ENCODE measurements at regions not wholly inside any gene's neighbourhood (a gene's known extent, or its start where the extent isn't known, plus 50 kb on each side); places are given as distances from the start of the nearest gene placed in this dataset.

DNA sequence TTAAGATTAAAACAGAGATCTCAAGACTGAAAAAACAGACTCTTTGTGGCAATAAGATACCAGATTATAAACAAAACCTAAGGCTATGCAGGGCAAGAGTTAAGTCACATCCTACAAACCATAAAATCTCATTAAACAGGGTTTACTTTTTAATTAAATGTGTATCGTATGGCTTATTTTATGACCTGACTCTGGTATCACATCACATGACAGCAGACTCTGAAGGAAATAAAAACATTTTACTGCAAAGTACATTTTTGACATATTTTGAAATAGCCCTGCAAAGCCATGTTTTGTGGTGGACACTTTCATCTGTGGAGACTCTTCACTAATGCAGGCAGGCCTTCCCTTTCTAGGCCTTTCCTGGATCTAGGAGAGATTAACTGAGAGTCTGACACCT, 327.6 kb upstream of the CLEC14A start:
- Histone ChIP-seq H3K27me3 (no peaks in the 10 kb centered on the region), H3K27ac (no peak overlapping the region), H3K36me3 (no peaks in the 10 kb centered on the region), H3K4me3 (no peak overlapping the region), H3K9me3 (peaks cover 0 to 4% (median 0%) of the 10 kb centered on the region in 4 donors), H3K4me1 (no peaks in the 10 kb centered on the region)
- DNase-seq: no peak
- TF ChIP-seq POLR2AphosphoS5 (IDR thresholded peaks at IDR 0.05): no peak
- no peak for TF ChIP-seq POLR2A (IDR thresholded peaks at IDR 0.05)
- TF ChIP-seq, protein P1, sequence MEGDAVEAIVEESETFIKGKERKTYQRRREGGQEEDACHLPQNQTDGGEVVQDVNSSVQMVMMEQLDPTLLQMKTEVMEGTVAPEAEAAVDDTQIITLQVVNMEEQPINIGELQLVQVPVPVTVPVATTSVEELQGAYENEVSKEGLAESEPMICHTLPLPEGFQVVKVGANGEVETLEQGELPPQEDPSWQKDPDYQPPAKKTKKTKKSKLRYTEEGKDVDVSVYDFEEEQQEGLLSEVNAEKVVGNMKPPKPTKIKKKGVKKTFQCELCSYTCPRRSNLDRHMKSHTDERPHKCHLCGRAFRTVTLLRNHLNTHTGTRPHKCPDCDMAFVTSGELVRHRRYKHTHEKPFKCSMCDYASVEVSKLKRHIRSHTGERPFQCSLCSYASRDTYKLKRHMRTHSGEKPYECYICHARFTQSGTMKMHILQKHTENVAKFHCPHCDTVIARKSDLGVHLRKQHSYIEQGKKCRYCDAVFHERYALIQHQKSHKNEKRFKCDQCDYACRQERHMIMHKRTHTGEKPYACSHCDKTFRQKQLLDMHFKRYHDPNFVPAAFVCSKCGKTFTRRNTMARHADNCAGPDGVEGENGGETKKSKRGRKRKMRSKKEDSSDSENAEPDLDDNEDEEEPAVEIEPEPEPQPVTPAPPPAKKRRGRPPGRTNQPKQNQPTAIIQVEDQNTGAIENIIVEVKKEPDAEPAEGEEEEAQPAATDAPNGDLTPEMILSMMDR (IDR thresholded peaks at IDR 0.05): no peak
- TF ChIP-seq EP300 (IDR thresholded peaks at IDR 0.05): no peak
- intact Hi-C loops (cut with DNase I; ENCODE audit: low total_unique reads): no loop called here
- WGBS, 5 donors: 83 to 97% (median 89%) methylated on average over 1 of the region's 1 CpG

DNA sequence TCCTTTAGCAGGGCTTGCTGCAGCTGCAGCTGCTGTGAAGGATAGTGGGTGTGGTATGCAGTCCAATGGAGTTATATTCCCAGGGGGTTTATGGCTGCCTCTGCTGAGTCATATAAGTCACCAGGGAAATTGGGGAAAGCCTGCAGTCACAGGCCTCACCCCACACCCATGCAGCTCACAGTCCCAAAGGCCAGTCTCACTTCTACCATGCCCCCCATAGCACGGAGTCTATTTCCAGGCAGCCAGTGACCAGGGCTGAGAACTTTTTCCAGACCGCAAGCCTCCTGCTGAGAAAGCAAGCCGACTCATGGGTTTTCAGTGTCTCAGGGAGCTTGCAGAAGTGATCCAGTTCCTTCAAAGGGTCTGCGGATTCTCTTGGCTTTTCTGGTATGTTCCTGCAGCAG, 322.4 kb upstream of the CLEC14A start:
- H3K27ac ChIP-seq: no peak overlapping the region
- H3K9me3 ChIP-seq: peaks cover 0 to 3% (median 0%) of the 10 kb centered on the region in 4 donors
- H3K36me3 ChIP-seq: no peaks in the 10 kb centered on the region
- no peak overlapping the region for H3K4me3 ChIP-seq
- intact Hi-C loops (cut with DNase I; ENCODE audit: low total_unique reads): no loop called here
- WGBS, 5 donors: 82 to 95% (median 89%) methylated on average over 4 of the region's 4 CpGs
- TF ChIP-seq POLR2A (IDR thresholded peaks at IDR 0.05) (no peak), EP300 (IDR thresholded peaks at IDR 0.05) (no peak), POLR2AphosphoS5 (IDR thresholded peaks at IDR 0.05) (no peak)
- TF ChIP-seq, protein P1 (IDR thresholded peaks at IDR 0.05): no peak
- no peak for DNase-seq
- no peaks in the 10 kb centered on the region for H3K27me3 ChIP-seq
- no peaks in the 10 kb centered on the region for H3K4me1 ChIP-seq

DNA sequence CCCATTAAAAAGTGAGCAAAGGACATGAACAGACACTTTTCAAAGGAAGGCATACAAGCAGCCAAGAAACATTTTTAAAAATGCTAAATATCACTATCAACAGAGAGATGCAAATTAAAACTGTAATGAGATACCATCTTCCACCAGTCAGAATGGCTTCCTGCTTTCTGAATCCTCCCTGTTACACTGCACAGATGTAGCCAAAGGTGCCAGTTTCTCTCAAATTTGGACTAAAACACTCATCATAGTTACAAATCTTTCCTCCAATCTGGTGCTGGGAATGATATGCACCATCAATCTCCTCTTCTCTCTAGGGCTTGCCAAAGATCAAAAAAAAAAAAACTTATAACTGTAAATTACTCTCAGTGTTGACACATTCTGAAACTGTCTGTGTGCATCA, 311.8 kb upstream of the CLEC14A start:
- H3K4me3 ChIP-seq: no peak overlapping the region
- TF ChIP-seq EP300 (IDR thresholded peaks at IDR 0.05): no peak
- TF ChIP-seq, protein P1 (IDR thresholded peaks at IDR 0.05): no peak
- no peak for TF ChIP-seq POLR2AphosphoS5 (IDR thresholded peaks at IDR 0.05)
- no peak for TF ChIP-seq POLR2A (IDR thresholded peaks at IDR 0.05)
- DNase-seq: no peak
- no peak overlapping the region for H3K27ac ChIP-seq
- no peaks in the 10 kb centered on the region for H3K36me3 ChIP-seq
- intact Hi-C loops (cut with DNase I; ENCODE audit: low total_unique reads): no loop called here
- H3K9me3 ChIP-seq: peaks cover 0 to 9% (median 4%) of the 10 kb centered on the region in 4 donors
- no peaks in the 10 kb centered on the region for H3K27me3 ChIP-seq
- H3K4me1 ChIP-seq: no peaks in the 10 kb centered on the region

DNA sequence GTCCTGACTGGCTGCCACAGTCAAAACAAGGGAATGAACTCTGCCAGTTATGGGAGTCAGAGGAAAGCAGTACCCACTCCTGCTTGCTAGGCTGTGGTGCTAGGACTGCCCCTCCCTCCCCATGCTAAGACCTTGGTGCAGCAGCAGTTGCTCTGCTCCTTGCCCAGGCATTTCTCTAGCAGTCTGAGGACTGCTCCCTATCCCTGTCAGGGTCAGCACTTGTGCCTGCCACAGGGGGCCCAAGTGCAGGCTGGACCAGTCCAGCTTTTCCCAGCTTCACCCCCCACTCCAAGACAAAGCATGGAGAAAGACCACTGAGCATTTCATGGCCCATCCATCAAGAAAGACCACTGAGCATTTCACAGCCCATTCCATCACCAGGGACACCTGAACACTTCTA, 305.8 kb upstream of the CLEC14A start:
- H3K36me3 ChIP-seq: no peaks in the 10 kb centered on the region
- H3K4me3 ChIP-seq: no peak overlapping the region
- intact Hi-C loops (cut with DNase I; ENCODE audit: low total_unique reads): no loop called here
- H3K4me1 ChIP-seq: no peaks in the 10 kb centered on the region
- H3K27ac ChIP-seq: no peak overlapping the region
- no peak for DNase-seq
- TF ChIP-seq, protein P1 (IDR thresholded peaks at IDR 0.05): no peak
- TF ChIP-seq POLR2A (IDR thresholded peaks at IDR 0.05) (no peak), EP300 (IDR thresholded peaks at IDR 0.05) (no peak), POLR2AphosphoS5 (IDR thresholded peaks at IDR 0.05) (no peak)
- no peaks in the 10 kb centered on the region for H3K27me3 ChIP-seq
- H3K9me3 ChIP-seq: peaks cover 4 to 30% (median 19%) of the 10 kb centered on the region in 4 donors

Data from stomach (tissue), 8 donors.